Psoas muscle (tissue), 7 donors: ENCODE measurements at regions not wholly inside any gene's neighbourhood (a gene's known extent, or its start where the extent isn't known, plus 50 kb on each side); places are given as distances from the start of the nearest gene placed in this dataset.

Experiments used
- ATAC-seq, 4 donors: fragments of 200-7000 bp; cut with Tn5 transposase; one replicate each; pipeline ENCODE4 v1.9.1; 2020; ENCODE audit warnings: moderate library complexity in 3 of 4, mild to moderate bottlenecking in 2 of 4
- DNase-seq, 2 donors: peaks; one replicate each; pipeline ENCODE4 v3.0.0-alpha.2; 2020
- H3K27ac ChIP-seq: fragments of 200-600 bp; one replicate; pipeline ENCODE4 v1.8.0; 2022
- H3K27me3 ChIP-seq, 3 donors: fragments of 200-600 bp in 1 of 3; one replicate each; pipeline versions ENCODE4 v1.6.1 to v1.8.0; 2013 to 2022; ENCODE audit warnings: low read length in 2 of 3, mild to moderate bottlenecking in 2 of 3, moderate library complexity in 1 of 3; ENCODE audit not compliant: insufficient read depth in 3 of 3
- H3K36me3 ChIP-seq, 2 donors: fragments of 200-600 bp in 1 of 2; one replicate each; pipeline versions ENCODE4 v1.6.1 to v1.8.0; 2013 to 2022; ENCODE audit warnings: low read depth in 1 of 2, mild to moderate bottlenecking in 1 of 2, moderate library complexity in 1 of 2; ENCODE audit not compliant: insufficient read depth in 1 of 2
- H3K4me1 ChIP-seq: fragments of 200-600 bp; one replicate; pipeline ENCODE4 v1.8.0; 2022
- H3K4me3 ChIP-seq: fragments of 200-600 bp; one replicate; pipeline ENCODE4 v1.8.0; 2022; ENCODE audit warnings: mild to moderate bottlenecking
- H3K9me3 ChIP-seq: fragments of 200-600 bp; one replicate; pipeline ENCODE4 v1.8.0; 2022
- CTCF ChIP-seq: fragments of 200-600 bp; IDR thresholded peaks from one replicate; pipeline ENCODE4 v1.8.0; 2022; ENCODE audit warnings: antibody characterized with exemption
- WGBS, 3 donors: extraction: QIAGEN DNeasy Blood & Tissue Kit; methylation state at CpG; one replicate each; pipeline versions ENCODE4 v1.1.6 to v1.1.7; 2013; 5-methylcytosine and 5-hydroxymethylcytosine counted together
- intact Hi-C, 2 donors: fragments of 100-400 bp; cut with DNase I; formaldehyde crosslinking; loops; one replicate each; pipeline versions ENCODE4 v1.11.0 to v1.14.2; 2022
- donor health status: healthy with polysubstance abuse.
- donor health status: DM: no; HTN: no; CAD: no; lungs with moderate emphysema.
- donor health status: Bipolar disorder and iron deficiency.
- donor health status: healthy.
- donor health status: DM: yes; HTN: yes; CAD: no.
- donor health status: DM: no; HTN: no; CAD: no.
- donor health status: DM: yes; HTN: yes; CAD: no.

GRCh38 chr12:124148481-124149273, 146.2 kb upstream of the RFLNA start:
- no peak for TF ChIP-seq CTCF
- WGBS, 3 donors = 73 to 77% (median 73%) methylated on average over 13 of the region's 13 CpGs
- ATAC-seq = no peak
- Histone ChIP-seq H3K4me3 (no peak overlapping the region), H3K27ac (no peak overlapping the region), H3K9me3 (no peaks in the 10 kb centered on the region), H3K36me3 (no peaks in the 10 kb centered on the region), H3K4me1 (no peaks in the 10 kb centered on the region), H3K27me3 (no peaks in the 10 kb centered on the region)
- intact Hi-C loops = no loop called here
- DNase-seq = no peak

DNA sequence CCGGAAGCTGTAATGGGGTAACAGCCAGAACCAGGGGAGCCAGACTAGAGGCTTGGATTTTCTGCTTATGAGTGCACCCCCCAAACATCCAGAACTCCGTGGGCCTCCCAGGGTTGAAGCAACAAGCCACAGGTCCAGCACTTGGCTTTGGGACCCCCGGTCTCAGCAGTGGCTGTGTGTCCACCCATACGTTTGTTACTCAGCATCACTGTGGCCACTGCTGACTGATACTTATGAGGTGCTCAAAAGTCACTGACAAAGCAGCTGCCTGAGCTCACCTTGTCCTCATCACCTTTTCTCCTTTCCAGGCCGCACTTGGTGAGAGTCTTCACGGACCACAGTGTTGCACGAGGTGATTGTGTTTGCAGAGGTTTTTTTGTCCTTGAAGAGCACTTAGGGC, 145.6 kb upstream of the RFLNA start:
- H3K4me1 ChIP-seq = no peaks in the 10 kb centered on the region
- 95 to 96% (median 95%) methylated on average over 7 of the region's 7 CpGs for WGBS, 3 donors
- no peak overlapping the region for H3K4me3 ChIP-seq
- no peaks in the 10 kb centered on the region for H3K36me3 ChIP-seq
- intact Hi-C loops = no loop called here
- H3K27ac ChIP-seq = no peak overlapping the region
- no peaks in the 10 kb centered on the region for H3K27me3 ChIP-seq
- ATAC-seq (no peak), DNase-seq (no peak)
- no peak for TF ChIP-seq CTCF
- no peaks in the 10 kb centered on the region for H3K9me3 ChIP-seq

DNA sequence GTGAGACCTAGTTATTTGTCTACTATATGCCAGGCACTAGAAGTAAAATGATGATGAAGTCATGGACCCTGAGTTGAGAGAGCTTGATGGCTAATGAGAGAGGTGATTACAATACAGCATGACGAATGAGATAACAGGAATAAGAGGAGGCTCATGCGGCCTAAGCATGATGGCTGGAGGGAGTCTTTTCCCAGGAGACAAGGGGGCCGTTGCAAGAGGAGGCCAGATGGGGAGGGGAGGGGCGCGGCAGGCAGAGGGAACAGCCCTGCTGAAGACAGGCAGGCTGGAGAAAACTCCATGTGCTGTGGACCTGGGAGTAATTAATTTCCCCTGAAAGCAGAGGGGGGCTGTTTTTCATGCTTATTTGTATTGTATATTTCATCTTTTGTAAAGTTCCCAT, 144.7 kb upstream of the RFLNA start:
- TF ChIP-seq CTCF = no peak
- intact Hi-C loops = loop anchor here in 1 of 2 donors (10.0 kb wide), 1 partner anchor 135 kb away; no protein-coding TSS in a partner anchor
- no peaks in the 10 kb centered on the region for H3K4me1 ChIP-seq
- no peak overlapping the region for H3K27ac ChIP-seq
- no peak overlapping the region for H3K4me3 ChIP-seq
- no peaks in the 10 kb centered on the region for H3K9me3 ChIP-seq
- no peaks in the 10 kb centered on the region for H3K36me3 ChIP-seq
- no peak for DNase-seq
- WGBS, 3 donors = 62 to 73% (median 66%) methylated on average over 5 of the region's 5 CpGs
- H3K27me3 ChIP-seq = no peaks in the 10 kb centered on the region
- ATAC-seq = no peak

GRCh38 chr12:124151583-124151982, 143.3 kb upstream of the RFLNA start:
- ATAC-seq (no peak), DNase-seq (no peak)
- TF ChIP-seq CTCF = no peak
- H3K27me3 ChIP-seq = no peaks in the 10 kb centered on the region
- no peak overlapping the region for H3K27ac ChIP-seq
- WGBS, 3 donors = 58 to 79% (median 70%) methylated on average over 5 of the region's 5 CpGs
- no peaks in the 10 kb centered on the region for H3K9me3 ChIP-seq
- H3K4me3 ChIP-seq = no peak overlapping the region
- no peaks in the 10 kb centered on the region for H3K4me1 ChIP-seq
- no peaks in the 10 kb centered on the region for H3K36me3 ChIP-seq
- intact Hi-C loops = loop anchor here in 1 of 2 donors (10.0 kb wide), 1 partner anchor 133 kb away; no protein-coding TSS in a partner anchor
